Fibroblast of pulmonary artery (primary cell): ENCODE measurements at regions not wholly inside any gene's neighbourhood (a gene's known extent, or its start where the extent isn't known, plus 50 kb on each side); places are given as distances from the start of the nearest gene placed in this dataset.

Experiments
- DNase-seq: peaks from one replicate; pipeline ENCODE4 v3.0.0-alpha.2; 2010; ENCODE audit warnings: low read depth
- H3K4me3 ChIP-seq: replicated peaks from 2 replicates; pipeline ENCODE4 v1.5.1; 2011; ENCODE audit warnings: low read depth, mild to moderate bottlenecking, control low read depth, low read length, moderate library complexity
- TF ChIP-seq, protein P1 (sequence below): IDR thresholded peaks from 2 replicates; pipeline ENCODE4 v1.5.1; 2011; ENCODE audit warnings: mild to moderate bottlenecking, control low read depth, low read length, inconsistent platforms; ENCODE audit errors: missing control alignments

DNA sequence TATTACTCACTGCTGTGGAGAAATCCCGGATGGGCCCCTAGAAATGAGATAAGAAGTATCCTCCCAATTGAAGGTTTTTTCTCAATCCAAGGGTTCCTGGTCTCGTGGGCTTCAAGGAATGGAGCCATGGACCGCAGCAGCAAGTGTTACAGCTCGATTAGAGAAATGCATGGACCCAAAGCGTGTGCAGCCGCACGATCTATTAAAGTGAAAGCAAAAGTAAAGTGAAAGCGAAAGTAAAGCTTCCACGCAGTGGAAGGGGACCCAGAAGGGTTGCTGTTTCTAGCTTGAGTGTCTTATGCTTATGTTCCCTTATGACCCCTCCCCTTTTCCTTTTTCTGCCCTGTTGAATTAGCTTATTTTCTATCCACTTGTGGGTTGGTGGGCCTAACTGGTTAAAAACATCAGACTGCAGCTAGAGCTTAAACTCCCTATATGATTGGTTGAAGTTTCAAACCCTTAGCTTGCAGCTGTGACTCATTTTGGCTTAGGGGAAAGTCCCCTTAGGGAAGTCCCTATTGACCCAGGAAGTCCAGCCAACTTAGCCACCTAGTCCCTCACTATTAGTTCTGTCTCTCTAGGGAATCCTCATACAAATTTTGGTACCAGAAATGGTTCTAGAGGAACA is 1111.8 kb downstream of the TAF11L14 start:
- no peak for DNase-seq
- H3K4me3 ChIP-seq = no peak overlapping the region

DNA sequence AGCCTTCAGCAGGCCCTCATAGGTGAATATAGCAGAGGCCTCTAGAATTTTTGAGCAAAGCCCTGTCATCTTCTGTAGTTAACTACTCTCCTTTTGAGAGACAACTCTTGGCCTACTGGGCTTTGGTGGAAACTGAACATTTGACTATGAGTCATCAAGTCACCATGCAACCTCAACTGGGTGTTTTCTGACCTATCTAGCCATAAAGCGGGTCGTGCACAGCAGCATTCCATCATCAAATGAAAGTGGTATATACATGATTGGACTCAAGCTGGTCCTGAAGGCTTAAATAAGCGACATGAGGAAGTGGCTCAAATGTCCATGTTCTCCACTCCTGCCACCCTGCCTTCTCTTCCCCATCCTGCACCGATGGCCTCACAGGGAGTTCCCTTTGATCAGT is 1115.5 kb downstream of the TAF11L14 start:
- no peak for DNase-seq
- TF ChIP-seq, protein P1, sequence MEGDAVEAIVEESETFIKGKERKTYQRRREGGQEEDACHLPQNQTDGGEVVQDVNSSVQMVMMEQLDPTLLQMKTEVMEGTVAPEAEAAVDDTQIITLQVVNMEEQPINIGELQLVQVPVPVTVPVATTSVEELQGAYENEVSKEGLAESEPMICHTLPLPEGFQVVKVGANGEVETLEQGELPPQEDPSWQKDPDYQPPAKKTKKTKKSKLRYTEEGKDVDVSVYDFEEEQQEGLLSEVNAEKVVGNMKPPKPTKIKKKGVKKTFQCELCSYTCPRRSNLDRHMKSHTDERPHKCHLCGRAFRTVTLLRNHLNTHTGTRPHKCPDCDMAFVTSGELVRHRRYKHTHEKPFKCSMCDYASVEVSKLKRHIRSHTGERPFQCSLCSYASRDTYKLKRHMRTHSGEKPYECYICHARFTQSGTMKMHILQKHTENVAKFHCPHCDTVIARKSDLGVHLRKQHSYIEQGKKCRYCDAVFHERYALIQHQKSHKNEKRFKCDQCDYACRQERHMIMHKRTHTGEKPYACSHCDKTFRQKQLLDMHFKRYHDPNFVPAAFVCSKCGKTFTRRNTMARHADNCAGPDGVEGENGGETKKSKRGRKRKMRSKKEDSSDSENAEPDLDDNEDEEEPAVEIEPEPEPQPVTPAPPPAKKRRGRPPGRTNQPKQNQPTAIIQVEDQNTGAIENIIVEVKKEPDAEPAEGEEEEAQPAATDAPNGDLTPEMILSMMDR = no peak
- H3K4me3 ChIP-seq = no peak overlapping the region

More for the DNA sequence above, 1111.8 kb downstream of the TAF11L14 start:
- TF ChIP-seq, protein P1 = no peak

DNA sequence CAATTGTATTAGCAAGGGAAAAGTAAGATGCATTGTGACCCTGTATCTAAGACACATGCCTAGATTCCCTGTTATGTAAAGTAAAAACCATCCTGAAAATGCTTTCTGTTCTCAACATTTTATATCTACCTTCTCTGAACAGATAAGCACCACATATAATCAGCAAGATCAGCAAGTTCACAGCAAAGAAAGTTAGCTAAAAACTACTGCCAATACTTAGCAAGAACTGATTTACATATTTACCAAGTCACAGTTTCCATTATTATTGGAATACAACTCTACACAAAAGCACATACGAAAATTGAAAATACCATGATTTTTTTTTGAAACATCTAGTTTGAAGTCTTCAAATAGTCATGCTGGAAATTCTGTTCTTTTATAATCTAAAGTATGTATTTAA is 1118.1 kb downstream of the TAF11L14 start:
- H3K4me3 ChIP-seq = no peak overlapping the region
- no peak for DNase-seq
- TF ChIP-seq, protein P1 = no peak

DNA sequence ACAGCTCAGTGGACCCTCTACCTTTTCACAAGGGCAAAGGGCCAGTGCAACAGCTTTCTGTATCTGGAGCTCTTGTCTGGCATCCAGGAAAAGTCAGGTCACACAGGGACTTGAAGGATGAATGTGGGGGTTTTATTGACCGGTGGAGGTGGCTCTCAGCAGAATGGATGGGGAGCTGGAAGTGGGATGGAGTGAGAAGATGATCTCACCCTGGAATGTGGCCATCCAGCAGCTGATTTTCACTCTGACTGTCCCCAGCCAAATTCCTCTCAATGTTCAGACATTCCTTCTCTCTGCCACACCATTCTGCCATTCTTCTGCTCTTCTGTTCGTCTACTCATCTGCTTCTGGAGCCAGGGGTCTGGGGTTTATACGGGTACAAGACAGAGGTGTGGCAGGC is 1119.9 kb downstream of the TAF11L14 start:
- TF ChIP-seq, protein P1 = no peak
- no peak for DNase-seq
- no peak overlapping the region for H3K4me3 ChIP-seq

DNA sequence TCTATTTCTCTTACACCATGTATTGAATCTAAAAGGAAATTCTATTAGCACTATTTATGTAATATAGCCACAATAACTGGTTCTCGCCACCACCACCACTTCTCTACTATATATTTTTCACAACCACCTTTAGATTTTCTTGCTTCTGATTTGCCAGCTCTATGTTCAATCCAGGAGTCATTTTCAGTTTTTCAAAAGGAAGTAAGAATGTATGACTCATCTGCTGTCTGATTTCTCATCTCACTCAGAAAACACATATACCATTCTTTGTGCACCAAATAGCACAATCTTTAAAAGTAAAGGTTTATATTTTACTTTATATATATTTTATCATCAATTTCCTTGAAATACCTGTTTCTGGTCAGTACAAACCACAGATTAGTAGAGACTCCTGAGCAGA is 1127.5 kb downstream of the TAF11L14 start:
- H3K4me3 ChIP-seq = no peak overlapping the region
- no peak for DNase-seq
- TF ChIP-seq, protein P1 = no peak

DNA sequence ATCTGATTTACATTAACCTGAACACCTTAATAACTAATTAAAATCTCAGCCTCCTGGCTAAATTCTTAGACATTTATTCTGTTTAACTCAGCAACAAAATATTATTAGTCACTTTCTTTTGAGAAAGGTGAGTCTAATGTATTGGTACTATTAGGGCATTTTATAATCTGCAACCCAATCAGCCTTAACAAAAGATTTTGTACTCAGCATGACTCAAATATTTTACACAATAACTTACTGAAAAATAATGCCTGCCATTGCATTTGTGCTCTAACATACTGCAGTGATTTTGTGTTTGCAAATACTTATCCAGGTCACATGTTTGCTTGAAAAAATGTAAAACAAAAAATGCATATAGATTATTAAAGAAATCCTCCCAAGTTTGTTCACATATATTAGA is 1129.9 kb downstream of the TAF11L14 start:
- no peak overlapping the region for H3K4me3 ChIP-seq
- DNase-seq = no peak
- TF ChIP-seq, protein P1 = no peak

DNA sequence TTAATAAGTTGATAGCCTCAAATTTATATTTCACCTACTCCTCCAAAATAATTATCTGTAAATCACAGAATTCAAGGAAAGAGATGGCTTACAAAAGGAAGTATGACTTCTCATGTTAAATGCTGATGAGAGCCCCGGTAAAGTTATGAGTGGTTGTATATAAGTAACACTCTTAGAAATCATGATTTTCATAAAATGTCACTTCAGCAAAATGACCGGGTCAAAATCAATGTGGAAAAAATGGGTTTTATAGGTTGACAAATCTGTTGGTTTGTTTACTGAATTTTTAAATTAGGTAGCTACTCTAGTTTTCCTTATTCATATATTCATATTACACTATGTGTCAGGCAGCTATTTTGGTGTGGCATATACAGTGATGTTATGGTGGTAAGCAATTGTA is 1131.0 kb downstream of the TAF11L14 start:
- no peak for DNase-seq
- TF ChIP-seq, protein P1 = no peak
- H3K4me3 ChIP-seq = no peak overlapping the region
